ENCODE measurements at regions not wholly inside any gene's neighbourhood (a gene's known extent, or its start where the extent isn't known, plus 50 kb on each side); places are given as distances from the start of the nearest gene placed in this dataset.

- TF ChIP-seq EZH2phosphoT487 (IDR thresholded peaks at IDR 0.05; ENCODE audit: low read depth): no peak
- TF ChIP-seq, protein P1, sequence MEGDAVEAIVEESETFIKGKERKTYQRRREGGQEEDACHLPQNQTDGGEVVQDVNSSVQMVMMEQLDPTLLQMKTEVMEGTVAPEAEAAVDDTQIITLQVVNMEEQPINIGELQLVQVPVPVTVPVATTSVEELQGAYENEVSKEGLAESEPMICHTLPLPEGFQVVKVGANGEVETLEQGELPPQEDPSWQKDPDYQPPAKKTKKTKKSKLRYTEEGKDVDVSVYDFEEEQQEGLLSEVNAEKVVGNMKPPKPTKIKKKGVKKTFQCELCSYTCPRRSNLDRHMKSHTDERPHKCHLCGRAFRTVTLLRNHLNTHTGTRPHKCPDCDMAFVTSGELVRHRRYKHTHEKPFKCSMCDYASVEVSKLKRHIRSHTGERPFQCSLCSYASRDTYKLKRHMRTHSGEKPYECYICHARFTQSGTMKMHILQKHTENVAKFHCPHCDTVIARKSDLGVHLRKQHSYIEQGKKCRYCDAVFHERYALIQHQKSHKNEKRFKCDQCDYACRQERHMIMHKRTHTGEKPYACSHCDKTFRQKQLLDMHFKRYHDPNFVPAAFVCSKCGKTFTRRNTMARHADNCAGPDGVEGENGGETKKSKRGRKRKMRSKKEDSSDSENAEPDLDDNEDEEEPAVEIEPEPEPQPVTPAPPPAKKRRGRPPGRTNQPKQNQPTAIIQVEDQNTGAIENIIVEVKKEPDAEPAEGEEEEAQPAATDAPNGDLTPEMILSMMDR (IDR thresholded peaks at IDR 0.05; ENCODE audit: low read depth, low read length): no peak
- no peaks in the 10 kb centered on the region for H3K27me3 ChIP-seq (ENCODE audit: low read depth, low read length)
- no peak overlapping the region; the same call in 1 of the 2 replicates for H2AFZ ChIP-seq (ENCODE audit: low read depth, low read length)
- H3K79me2 ChIP-seq (ENCODE audit: low read length): no peaks in the 10 kb centered on the region
- no peaks in the 10 kb centered on the region for H3K9me3 ChIP-seq (ENCODE audit: insufficient read depth, low read length)
- peak overlapping the region; percentile 68; the same call in 1 of the 2 replicates for H3K27ac ChIP-seq (ENCODE audit: low read length)
- no peak overlapping the region for H3K9ac ChIP-seq (ENCODE audit: low read length)
- H3K4me3 ChIP-seq (ENCODE audit: low read length): no peak overlapping the region
- H3K4me2 ChIP-seq (ENCODE audit: low read length): peak overlapping the region; percentile 60
- H3K36me3 ChIP-seq (replicated peaks; ENCODE audit: low read depth, low read length): peaks cover 8% of the 10 kb centered on the region
- H4K20me1 ChIP-seq (ENCODE audit: insufficient read depth, low read length): no peaks in the 10 kb centered on the region
- peaks cover 45% of the 10 kb centered on the region for H3K4me1 ChIP-seq (ENCODE audit: low read length)
Measured at GRCh38 chr1:213443415-213443814, 392.4 kb downstream of the RPS6KC1 start.

- Histone ChIP-seq H3K9ac (ENCODE audit: low read length) (peak overlapping the region; percentile 39; the same call in 1 of the 2 replicates), H4K20me1 (ENCODE audit: insufficient read depth, low read length) (no peaks in the 10 kb centered on the region), H3K4me3 (ENCODE audit: low read length) (peak overlapping the region; percentile 29), H3K27me3 (ENCODE audit: low read depth, low read length) (no peaks in the 10 kb centered on the region), H3K9me3 (ENCODE audit: insufficient read depth, low read length) (no peaks in the 10 kb centered on the region), H3K27ac (ENCODE audit: low read length) (peak overlapping the region; percentile 68), H3K79me2 (ENCODE audit: low read length) (no peaks in the 10 kb centered on the region), H3K4me1 (ENCODE audit: low read length) (peaks cover 37% of the 10 kb centered on the region), H2AFZ (ENCODE audit: low read depth, low read length) (peak overlapping the region; percentile 31; the same call in 1 of the 2 replicates), H3K36me3 (replicated peaks; ENCODE audit: low read depth, low read length) (peaks cover 5% of the 10 kb centered on the region), H3K4me2 (ENCODE audit: low read length) (peak overlapping the region; percentile 60)
- TF ChIP-seq, protein P1 (IDR thresholded peaks at IDR 0.05; ENCODE audit: low read depth, low read length): no peak
- TF ChIP-seq EZH2phosphoT487 (IDR thresholded peaks at IDR 0.05; ENCODE audit: low read depth): no peak
Measured at GRCh38 chr1:213444224-213444623, 393.2 kb downstream of the RPS6KC1 start.

- H3K4me1 ChIP-seq (ENCODE audit: low read length): peaks cover 20% of the 10 kb centered on the region
- TF ChIP-seq EZH2phosphoT487 (IDR thresholded peaks at IDR 0.05; ENCODE audit: low read depth): no peak
- TF ChIP-seq, protein P1 (IDR thresholded peaks at IDR 0.05; ENCODE audit: low read depth, low read length): no peak
- H3K27ac ChIP-seq (ENCODE audit: low read length): no peak overlapping the region
- no peak overlapping the region for H3K4me2 ChIP-seq (ENCODE audit: low read length)
- no peak overlapping the region for H3K9ac ChIP-seq (ENCODE audit: low read length)
- H3K36me3 ChIP-seq (replicated peaks; ENCODE audit: low read depth, low read length): peaks cover 3% of the 10 kb centered on the region
- H3K27me3 ChIP-seq (ENCODE audit: low read depth, low read length): no peaks in the 10 kb centered on the region
- no peaks in the 10 kb centered on the region for H3K79me2 ChIP-seq (ENCODE audit: low read length)
- H3K9me3 ChIP-seq (ENCODE audit: insufficient read depth, low read length): no peaks in the 10 kb centered on the region
- H2AFZ ChIP-seq (ENCODE audit: low read depth, low read length): no peak overlapping the region
- H4K20me1 ChIP-seq (ENCODE audit: insufficient read depth, low read length): no peaks in the 10 kb centered on the region
- H3K4me3 ChIP-seq (ENCODE audit: low read length): no peak overlapping the region
Measured at GRCh38 chr1:213446496-213446895, 395.5 kb downstream of the RPS6KC1 start.

- Histone ChIP-seq H2AFZ (ENCODE audit: low read depth, low read length) (no peak overlapping the region), H3K9me3 (ENCODE audit: insufficient read depth, low read length) (no peaks in the 10 kb centered on the region), H3K4me2 (ENCODE audit: low read length) (no peak overlapping the region), H3K27ac (ENCODE audit: low read length) (no peak overlapping the region), H3K4me1 (ENCODE audit: low read length) (peaks cover 16% of the 10 kb centered on the region), H3K27me3 (ENCODE audit: low read depth, low read length) (no peaks in the 10 kb centered on the region), H3K36me3 (replicated peaks; ENCODE audit: low read depth, low read length) (peaks cover 3% of the 10 kb centered on the region), H3K79me2 (ENCODE audit: low read length) (no peaks in the 10 kb centered on the region), H3K4me3 (ENCODE audit: low read length) (no peak overlapping the region), H4K20me1 (ENCODE audit: insufficient read depth, low read length) (no peaks in the 10 kb centered on the region), H3K9ac (ENCODE audit: low read length) (no peak overlapping the region)
- TF ChIP-seq, protein P1 (IDR thresholded peaks at IDR 0.05; ENCODE audit: low read depth, low read length): no peak
- no peak for TF ChIP-seq EZH2phosphoT487 (IDR thresholded peaks at IDR 0.05; ENCODE audit: low read depth)
Measured at GRCh38 chr1:213448360-213448759, 397.3 kb downstream of the RPS6KC1 start.
